EL (cell line): ENCODE measurements at regions not wholly inside any gene's neighbourhood (a gene's known extent, or its start where the extent isn't known, plus 50 kb on each side); places are given as distances from the start of the nearest gene placed in this dataset.

Source experiments
- DNase-seq: peaks from one replicate; pipeline ENCODE4 v3.0.0-alpha.2; 2016

GRCh38 chr4:138609943-138610350 lies 367.8 kb upstream of the SLC7A11 start:
- peak; percentile 57 for DNase-seq

GRCh38 chr4:138604556-138604955 lies 362.4 kb upstream of the SLC7A11 start:
- DNase-seq = no peak

GRCh38 chr4:138602664-138603063 lies 360.5 kb upstream of the SLC7A11 start:
- DNase-seq = no peak

GRCh38 chr4:138599965-138600364 lies 357.8 kb upstream of the SLC7A11 start:
- DNase-seq = no peak

DNA sequence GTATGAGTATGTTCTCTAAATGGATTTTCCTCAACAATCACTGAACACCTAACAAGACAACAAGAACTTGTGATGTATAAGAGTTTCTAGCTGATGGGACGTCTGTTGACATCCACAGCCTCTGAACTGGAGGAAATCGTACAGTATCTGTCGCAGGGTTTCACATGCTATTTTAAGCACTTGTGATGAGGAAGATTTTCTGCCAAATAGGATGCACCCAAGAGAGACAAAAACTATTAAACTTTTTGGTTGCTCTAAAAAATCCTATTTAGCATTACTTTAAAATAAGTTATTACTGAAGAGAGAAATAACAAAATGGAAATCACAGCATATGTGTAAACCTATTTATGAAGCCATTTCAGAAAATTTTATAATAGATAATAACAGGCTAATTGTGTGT lies 356.1 kb upstream of the SLC7A11 start:
- no peak for DNase-seq

DNA sequence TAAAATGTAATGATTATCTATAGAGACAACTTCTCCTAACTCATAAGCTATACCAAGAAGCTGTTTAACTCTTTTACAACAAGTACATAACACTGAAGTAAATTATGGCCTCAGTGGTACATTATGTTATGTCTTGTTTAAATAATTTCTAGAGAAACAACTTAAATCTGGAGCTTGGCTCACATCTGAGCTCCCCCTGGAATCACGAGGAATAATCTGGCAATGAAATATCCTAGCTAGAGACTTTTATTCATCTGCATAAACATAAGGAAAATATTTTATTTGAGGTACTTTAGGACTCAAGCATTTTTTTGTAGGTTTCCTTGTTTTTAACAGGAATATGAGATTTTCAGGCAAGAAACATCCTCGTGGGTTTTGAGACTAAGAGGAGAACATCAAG lies 354.7 kb upstream of the SLC7A11 start:
- no peak for DNase-seq

DNA sequence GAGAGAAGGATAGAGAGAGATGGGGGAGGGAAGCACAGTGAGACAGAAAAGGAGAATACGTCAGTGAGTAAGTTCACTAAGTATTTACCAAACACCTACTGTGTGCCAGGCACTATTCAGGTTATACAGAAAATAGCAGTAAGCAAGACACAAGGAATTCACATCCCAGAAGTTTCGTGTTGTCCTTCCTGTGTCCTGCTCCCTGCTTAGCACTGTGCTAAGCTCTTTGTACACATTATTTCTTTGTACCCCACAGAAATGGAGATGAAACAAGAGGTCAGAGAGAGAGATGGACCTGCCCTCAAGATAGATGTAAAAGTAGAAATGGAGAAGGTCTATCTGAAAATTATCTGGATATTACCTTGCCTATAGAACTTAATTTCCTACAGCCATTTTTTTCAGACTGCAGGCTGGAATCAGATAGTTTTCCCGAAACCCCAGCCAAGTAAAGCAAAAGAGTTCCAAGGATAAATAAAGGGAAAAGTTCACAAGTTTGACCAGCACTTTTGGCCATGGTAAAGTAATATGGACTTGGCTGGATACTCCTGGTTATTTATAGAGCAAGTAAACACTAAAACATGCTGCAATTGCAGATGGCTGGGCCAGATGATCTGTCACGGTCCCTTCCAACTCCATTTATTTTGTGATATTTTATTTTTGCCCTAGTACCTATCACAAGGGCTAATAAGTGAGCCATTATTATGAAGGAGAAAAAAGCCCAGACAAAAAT lies 353.7 kb upstream of the SLC7A11 start:
- no peak for DNase-seq

DNA sequence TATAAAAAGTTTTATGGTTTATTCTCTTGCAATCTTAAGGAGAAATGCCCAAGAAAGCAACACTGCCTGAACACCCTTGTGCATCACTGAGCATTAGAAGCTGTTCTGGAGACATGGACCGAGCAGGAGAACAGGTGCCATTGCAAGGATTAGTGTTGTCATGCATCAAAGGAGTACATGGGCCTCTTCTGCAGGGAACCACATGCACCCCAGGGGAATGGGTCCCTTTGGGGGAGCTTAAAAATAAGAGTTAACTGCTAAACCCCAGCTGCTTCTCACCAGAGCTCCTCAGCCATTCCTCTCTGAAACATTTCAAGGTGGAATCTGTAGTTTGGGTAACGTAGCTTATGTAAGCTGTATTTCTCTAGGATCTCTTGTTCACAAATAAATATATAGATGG lies 353.0 kb upstream of the SLC7A11 start:
- DNase-seq = no peak

DNA sequence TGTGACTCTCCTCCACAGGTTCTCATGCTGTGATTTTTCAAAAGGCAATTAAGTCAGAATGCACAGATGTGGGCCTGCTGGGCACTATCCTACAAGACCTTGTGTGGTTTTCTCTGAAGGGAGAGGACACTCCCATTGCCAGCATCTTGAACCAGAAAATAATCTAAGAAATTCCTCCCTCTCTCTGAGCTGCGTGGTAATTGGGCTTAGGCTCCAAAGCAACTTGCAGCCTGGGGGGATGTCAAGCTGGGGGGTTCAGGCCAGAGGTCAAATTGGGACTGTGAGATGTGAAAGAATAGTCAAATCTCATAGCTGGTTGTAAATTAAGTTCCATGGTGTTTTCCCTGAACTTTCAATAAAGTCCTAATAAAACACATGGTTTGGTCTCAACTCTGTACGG lies 350.6 kb upstream of the SLC7A11 start:
- no peak for DNase-seq

DNA sequence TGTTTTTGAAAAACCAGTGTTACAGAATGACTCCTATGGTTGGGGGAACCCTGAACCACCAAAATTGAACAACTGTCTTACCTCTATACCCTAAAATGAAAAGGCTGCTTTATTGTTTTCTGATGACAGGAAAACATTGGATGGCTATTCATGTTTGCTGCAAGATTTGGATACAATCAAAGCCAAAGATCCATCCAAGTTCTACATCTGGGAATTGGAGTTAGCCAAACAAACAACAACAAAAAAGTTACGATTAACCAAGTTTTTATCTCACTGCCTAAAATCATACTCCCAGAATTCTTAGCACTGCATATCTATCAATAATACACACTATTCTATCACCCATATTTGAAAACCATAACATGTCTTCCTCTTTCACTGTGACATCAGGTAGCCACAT lies 349.7 kb upstream of the SLC7A11 start:
- no peak for DNase-seq

GRCh38 chr4:138588501-138588900 lies 346.4 kb upstream of the SLC7A11 start:
- DNase-seq = no peak

DNA sequence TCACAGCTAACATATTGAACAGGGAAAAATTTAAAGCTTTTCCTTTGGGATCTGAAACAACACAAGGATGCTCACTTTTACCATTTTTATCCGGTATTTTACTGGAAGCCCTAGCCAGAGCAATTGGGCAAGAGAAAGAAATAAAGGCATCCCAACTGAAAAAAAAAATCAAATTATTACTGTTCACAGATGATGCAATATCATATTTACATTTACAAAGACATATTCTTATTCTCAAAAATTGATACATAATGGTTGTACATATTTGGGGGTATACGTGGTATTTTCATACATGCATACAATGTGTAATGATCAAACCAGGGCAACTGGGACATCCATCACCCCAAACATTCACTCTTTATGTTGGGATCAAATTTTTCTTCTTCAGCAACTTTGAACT lies 337.0 kb upstream of the SLC7A11 start:
- DNase-seq = no peak

DNA sequence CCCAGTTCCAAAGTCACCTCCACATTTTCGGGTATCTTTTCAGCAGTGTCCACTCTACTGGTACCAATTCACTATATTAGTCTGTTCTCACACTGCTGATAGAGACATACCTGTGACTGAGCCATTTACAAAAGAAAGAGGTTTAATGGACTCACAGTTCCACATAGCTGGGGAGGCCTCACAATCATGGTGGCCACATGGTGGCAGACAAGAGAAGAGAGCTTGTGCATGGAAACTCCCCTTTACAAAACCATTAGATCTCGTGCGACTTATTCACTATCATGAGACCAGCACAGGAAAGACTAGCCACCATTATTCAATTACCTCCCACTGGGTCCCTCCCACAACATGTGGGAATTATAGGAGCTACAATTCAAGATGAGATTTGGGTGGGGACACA lies 335.7 kb upstream of the SLC7A11 start:
- DNase-seq = peak; percentile 39

DNA sequence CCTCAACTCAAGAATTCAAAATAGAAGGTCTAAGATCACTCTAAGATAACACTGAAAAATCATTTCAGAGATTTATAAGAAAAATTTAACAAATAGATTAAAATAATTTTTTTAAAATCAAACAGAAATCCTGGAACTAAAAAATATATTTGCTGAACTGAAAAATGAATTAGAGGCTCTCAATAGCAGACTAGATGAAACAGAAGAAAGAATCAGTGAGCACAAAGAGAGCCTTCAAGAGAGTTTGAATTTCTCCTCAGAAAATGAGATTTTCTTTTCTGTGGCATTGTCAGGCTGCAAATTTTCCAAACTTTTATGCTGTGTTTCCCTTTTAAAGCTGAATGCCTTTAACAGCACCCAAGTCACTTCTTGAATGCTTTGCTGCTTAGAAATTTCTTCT lies 335.0 kb upstream of the SLC7A11 start:
- DNase-seq = no peak

DNA sequence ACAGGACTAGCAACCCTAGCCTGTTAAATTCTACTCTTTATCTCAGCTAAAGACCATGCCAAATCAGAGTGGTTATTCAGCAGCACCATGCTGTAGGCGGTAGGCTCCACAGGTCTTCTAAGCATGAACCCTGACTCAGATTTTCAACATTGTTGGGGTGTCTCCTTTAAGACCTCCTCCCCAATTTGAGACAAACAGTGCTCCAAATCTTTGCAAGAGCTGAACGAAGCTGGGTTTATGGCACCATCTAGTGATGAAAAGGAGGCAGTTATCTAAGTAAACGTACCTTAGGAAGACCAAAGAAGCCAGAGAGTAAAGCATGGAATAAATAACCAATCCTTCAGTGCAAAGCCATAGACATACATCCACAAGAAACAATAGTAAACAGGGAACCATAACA lies 334.5 kb upstream of the SLC7A11 start:
- peak; percentile 56 for DNase-seq

GRCh38 chr4:138573246-138573645 lies 331.1 kb upstream of the SLC7A11 start:
- DNase-seq = peak; percentile 30

- no peak for DNase-seq
Observed at GRCh38 chr4:138572007-138572406, 329.9 kb upstream of the SLC7A11 start.

DNA sequence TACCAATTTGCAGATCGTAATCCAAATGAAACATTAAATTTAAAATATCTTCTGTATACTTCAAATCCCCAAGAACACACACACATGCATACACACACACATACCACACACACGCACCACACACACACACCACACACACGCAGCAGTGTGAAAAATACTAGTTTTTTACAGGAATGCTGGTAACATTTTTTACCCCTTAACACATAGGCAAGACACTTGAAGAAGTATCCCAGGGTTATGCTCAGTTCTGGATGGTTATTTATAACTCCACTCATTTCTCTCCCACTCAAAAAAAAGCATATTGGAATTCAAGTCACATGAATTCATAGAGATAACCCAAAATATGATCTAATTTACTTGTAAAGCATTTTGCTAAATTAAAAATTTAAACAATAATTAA lies 325.5 kb upstream of the SLC7A11 start:
- no peak for DNase-seq

DNA sequence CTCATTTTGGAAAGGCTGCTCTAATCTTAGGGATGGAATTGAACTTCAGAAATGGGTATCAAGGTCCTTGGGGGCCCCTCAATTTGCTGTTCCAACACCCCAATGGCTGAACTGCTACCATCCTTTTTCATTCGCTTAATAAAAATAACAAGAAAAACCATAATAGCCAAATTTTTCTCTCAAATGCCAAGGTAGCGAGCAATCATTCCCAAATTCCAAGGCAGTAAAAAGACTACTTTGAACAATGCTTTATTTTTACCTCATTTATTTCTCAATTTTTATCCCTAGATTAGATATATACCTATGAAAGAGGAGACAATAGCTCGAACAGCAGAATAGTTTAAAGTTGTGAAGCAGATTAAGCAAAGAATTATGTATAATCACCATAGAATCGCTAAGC lies 323.4 kb upstream of the SLC7A11 start:
- DNase-seq = peak; percentile 12

- DNase-seq = peak; percentile 58
Observed at GRCh38 chr4:138562544-138562991, 320.4 kb upstream of the SLC7A11 start.

GRCh38 chr4:138561906-138562305 lies 319.8 kb upstream of the SLC7A11 start:
- DNase-seq = no peak

GRCh38 chr4:138561276-138561880 lies 319.2 kb upstream of the SLC7A11 start:
- DNase-seq = no peak

GRCh38 chr4:138560448-138560847 lies 318.3 kb upstream of the SLC7A11 start:
- DNase-seq = no peak

DNA sequence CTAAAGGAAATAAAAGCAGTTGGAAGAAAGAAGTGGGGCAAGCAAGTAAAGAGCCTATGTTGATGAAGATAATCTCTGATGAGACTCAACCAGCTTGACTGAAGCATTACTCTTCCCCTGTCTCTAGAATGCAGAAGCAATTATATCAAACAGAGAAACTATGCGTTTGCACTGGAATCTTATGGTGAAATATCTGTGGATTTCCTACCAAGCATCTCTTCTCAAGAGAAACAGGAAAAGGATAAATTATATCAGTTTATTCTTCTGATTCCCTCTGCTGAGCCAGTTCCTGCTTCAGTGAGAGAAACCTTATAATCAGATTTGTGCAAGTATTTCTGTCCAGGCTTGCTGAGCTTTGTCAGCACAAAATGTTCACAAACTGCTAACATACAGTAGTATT lies 316.7 kb upstream of the SLC7A11 start:
- DNase-seq = no peak

DNA sequence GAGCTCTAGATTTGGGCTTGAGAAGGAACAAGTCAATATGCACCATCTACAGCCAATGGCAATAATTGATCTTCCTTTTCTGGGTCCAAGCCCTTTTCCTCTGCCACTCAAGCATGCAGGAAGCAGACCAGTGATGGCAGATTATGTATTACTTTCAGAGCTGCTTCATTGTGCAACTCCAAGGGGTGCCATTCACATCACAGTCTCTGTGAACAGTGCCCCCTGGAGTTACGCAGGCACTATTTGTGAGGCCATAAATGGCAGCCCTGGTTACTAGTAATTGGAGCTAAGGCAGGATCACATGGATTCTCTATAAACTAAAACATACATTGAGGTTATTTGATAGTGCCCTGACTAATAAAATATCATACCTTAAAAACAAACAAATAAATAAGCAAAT lies 313.4 kb upstream of the SLC7A11 start:
- peak; percentile 29 for DNase-seq
